ENCODE measurements at regions not wholly inside any gene's neighbourhood (a gene's known extent, or its start where the extent isn't known, plus 50 kb on each side); places are given as distances from the start of the nearest gene placed in this dataset.

DNA sequence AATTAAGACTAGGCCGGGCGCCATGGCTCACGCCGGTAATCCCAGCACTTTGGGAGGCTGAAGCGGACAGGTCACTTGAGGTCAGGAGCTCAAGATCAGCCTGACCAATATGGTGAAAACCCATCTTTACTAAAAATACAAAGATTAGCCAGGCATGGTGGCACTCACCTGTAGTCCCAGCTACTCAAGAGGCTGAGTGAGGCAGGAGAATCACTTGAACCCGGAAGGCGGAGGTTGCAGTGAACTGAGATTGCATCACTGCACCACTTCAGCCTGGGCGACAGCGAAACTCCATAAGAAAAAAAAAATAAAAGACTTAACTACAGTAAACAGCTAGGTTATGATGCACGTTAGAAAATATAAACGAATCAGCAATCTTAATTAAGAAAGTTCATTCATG, 216.0 kb upstream of the TEX13C start:
- H3K4me3 ChIP-seq (ENCODE audit: low read depth, low read length) = no peak overlapping the region
- no peak for DNase-seq (ENCODE audit: low read depth)
- TF ChIP-seq, protein P1, sequence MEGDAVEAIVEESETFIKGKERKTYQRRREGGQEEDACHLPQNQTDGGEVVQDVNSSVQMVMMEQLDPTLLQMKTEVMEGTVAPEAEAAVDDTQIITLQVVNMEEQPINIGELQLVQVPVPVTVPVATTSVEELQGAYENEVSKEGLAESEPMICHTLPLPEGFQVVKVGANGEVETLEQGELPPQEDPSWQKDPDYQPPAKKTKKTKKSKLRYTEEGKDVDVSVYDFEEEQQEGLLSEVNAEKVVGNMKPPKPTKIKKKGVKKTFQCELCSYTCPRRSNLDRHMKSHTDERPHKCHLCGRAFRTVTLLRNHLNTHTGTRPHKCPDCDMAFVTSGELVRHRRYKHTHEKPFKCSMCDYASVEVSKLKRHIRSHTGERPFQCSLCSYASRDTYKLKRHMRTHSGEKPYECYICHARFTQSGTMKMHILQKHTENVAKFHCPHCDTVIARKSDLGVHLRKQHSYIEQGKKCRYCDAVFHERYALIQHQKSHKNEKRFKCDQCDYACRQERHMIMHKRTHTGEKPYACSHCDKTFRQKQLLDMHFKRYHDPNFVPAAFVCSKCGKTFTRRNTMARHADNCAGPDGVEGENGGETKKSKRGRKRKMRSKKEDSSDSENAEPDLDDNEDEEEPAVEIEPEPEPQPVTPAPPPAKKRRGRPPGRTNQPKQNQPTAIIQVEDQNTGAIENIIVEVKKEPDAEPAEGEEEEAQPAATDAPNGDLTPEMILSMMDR (IDR thresholded peaks at IDR 0.05; ENCODE audit: insufficient read depth, low read depth, low read length, missing control alignments) = no peak

DNA sequence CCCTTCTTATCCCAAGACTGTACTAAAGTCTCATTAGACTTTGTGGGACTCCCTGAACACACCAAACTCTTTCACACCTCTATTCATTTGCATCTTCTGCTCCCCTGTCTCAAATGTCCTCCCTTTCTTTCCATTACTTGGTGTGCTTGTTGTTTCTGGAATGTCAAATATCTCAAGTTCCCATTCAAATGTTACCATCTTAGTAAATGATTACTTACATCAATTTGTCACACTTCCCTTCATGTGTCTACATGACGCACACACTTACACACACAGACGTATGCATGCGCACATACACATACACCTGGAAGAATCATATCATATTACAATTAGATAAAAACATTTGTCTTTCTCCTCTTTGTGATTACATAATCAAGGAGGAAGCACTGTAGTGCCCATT, 210.8 kb upstream of the TEX13C start:
- TF ChIP-seq, protein P1 (IDR thresholded peaks at IDR 0.05; ENCODE audit: insufficient read depth, low read depth, low read length, missing control alignments) = no peak
- H3K4me3 ChIP-seq (ENCODE audit: low read depth, low read length) = no peak overlapping the region
- DNase-seq (ENCODE audit: low read depth) = no peak

GRCh38 chrX:125131164-125131563, 188.5 kb upstream of the TEX13C start:
- no peak overlapping the region for H3K4me3 ChIP-seq (ENCODE audit: low read depth, low read length)
- DNase-seq (ENCODE audit: low read depth) = no peak
- TF ChIP-seq, protein P1 (IDR thresholded peaks at IDR 0.05; ENCODE audit: insufficient read depth, low read depth, low read length, missing control alignments) = peak; percentile 2

DNA sequence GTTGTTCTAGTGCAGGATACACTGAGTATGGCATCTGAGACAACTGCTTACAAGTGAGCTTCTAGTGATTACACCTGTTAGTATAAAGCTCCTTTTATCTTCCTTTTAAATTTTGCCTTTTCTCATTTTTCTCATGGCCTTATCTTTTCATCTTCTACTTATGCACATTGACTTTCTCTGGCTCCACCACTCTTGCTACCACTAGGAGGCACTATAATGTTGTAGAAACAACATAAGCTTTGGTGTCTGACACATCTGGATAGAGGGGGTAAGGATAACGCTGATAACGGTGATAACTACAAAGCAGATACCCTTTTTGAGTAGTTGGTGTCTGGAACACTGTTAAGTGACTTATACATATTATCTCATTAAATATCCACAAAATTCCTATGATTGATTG, 187.4 kb upstream of the TEX13C start:
- H3K4me3 ChIP-seq (ENCODE audit: low read depth, low read length) = no peak overlapping the region
- DNase-seq (ENCODE audit: low read depth) = peak; percentile 7
- TF ChIP-seq, protein P1 (IDR thresholded peaks at IDR 0.05; ENCODE audit: insufficient read depth, low read depth, low read length, missing control alignments) = peak; percentile 34

DNA sequence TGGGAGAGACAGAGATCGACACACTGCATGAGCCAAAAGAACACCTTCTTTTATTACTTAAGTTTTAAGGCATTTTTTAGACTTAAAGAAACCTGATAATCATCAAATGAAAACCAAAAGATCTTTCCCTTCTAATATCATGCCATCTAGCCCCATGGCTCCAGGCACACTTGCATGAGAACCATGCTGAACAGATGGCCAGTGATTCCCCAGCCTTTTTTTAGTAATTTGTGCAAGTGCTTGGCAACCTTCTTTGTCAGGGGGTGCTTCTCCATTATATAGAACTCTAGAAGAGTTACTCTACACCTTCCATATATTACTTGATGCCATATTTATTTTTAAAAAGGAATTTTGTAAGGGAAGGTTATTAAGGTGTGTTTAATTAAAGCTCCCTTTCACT, 182.2 kb upstream of the TEX13C start:
- no peak for DNase-seq (ENCODE audit: low read depth)
- H3K4me3 ChIP-seq (ENCODE audit: low read depth, low read length) = no peak overlapping the region
- TF ChIP-seq, protein P1 (IDR thresholded peaks at IDR 0.05; ENCODE audit: insufficient read depth, low read depth, low read length, missing control alignments) = no peak

- TF ChIP-seq, protein P1 (IDR thresholded peaks at IDR 0.05; ENCODE audit: insufficient read depth, low read depth, low read length, missing control alignments) = no peak
- no peak for DNase-seq (ENCODE audit: low read depth)
- no peak overlapping the region for H3K4me3 ChIP-seq (ENCODE audit: low read depth, low read length)
Observed at GRCh38 chrX:125150231-125150630, 169.4 kb upstream of the TEX13C start.

DNA sequence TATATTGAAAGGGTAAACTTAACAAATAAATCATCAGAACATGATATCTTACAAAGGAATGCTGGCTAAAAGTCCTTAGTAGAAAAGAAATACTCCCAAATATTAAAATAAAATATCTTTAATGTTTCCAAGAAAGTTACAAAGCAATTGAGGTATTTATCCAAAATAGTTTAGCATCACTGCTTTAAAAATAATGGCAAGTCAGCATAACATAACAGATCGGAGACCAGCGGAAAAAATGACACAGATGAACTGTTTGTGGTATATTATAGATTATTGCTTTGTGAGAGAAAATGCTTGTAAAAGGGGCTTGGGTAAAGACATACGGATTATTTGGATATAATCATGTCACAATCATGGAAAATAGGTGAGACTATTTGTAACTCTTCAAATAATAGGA, 168.5 kb upstream of the TEX13C start:
- DNase-seq (ENCODE audit: low read depth) = no peak
- TF ChIP-seq, protein P1 (IDR thresholded peaks at IDR 0.05; ENCODE audit: insufficient read depth, low read depth, low read length, missing control alignments) = no peak
- H3K4me3 ChIP-seq (ENCODE audit: low read depth, low read length) = no peak overlapping the region

All from GM12865 (cell line).